Fibroblast of skin of right quadriceps (primary cell): ENCODE measurements at regions not wholly inside any gene's neighbourhood (a gene's known extent, or its start where the extent isn't known, plus 50 kb on each side); places are given as distances from the start of the nearest gene placed in this dataset.
A peak's percentile ranks its signal among the peaks of the same experiment; 100 is the strongest.
"Not testable (repeated sequence)": the region's sequence is repeated elsewhere in the genome, so short reads cannot be mapped to it uniquely, and the experiment has no call there.

Experiments
- DNase-seq: peaks from one replicate; pipeline ENCODE4 v3.0.0-alpha.2; 2013

DNA sequence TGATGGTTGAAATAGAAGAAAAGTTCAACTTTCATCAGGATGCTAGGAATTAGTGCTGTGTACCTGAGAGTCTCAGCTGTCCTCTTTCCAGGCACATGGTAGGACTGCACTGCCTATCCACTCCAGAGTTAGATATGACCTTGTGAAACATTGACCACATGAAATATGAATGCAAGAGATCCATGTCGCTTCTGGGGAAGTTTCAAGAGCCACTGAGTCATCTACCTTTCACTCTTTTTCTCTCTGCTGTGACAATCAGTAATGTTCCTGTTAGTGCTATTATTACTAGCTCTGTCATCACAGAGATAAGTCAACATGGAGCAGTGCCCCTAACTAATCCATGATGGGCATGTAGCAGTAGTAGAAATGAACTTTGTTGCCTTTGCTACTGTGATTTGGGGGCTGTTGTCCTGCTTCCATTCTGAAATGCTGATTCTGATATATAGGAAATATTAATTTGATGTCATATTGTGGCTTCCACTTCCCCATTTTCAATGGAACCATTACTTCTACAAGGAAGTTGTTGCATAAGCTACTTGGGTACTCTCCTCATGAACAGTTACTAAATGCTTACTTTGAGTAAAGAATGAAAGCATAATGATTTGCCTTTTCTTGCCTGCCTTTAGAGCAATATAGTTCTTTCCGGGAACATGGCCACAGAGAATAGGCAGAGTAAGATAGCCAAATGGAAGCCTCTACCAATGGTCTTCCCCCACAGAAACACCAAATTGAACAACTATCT, 192.8 kb upstream of the ZNF521 start:
- no peak for DNase-seq

- DNase-seq: no peak
Measured at GRCh38 chr18:25538175-25538922, 186.4 kb upstream of the ZNF521 start.

DNA sequence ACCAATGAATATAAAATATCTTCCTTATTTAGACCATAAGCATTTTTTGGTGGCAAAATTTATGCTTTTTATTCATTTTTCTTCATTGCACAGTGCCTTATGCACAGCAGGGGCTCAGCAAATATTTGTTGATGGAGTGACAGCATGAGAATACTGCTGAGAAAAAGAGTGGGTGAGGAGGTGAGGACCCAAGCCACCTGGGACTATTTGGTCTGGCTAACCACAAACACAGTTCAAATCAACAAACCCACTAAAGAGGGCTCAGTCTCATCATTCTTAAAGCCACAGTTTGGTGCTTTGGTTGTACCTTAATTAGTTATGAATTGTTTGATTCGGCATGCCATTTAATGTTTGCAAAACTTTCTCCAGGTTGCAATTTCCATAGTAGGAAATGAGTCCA, 183.5 kb upstream of the ZNF521 start:
- DNase-seq: no peak

DNA sequence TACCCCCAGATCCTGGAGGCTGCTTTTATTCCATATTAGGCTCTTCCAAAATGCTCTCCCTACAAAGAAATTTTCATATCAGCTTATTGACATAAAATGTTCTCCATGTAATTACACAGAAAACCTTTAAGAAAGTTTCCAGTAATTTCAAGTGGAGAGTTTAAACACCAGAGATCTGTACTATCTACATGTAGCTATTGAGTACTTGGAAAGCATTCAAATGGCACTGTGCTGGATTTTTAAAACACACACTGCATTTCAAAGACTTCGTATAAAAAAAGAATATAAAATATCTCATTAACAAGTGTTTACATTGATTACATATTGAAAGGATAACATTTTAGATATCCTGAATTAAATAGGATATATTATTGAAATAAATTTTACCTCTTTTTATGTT, 182.4 kb upstream of the ZNF521 start:
- no peak for DNase-seq

DNA sequence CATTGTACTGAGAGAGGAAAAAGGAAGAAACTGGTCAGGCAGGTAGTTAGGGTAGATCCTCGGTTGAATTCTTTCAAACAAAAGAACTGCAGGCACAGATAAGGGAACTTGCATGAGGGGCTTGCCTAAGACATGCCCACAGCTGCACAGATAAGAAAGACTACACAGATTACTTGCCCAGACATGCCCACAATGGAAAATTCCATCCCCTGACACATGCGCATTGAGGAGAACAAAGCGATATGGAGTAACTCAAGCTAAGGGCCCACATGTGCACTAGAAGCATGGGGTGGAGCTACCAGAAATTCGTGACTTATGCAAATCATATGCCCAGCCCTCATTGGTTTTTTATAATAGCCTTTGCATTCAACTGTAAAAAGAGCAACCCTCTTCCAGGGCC, 181.3 kb upstream of the ZNF521 start:
- no peak for DNase-seq

DNA sequence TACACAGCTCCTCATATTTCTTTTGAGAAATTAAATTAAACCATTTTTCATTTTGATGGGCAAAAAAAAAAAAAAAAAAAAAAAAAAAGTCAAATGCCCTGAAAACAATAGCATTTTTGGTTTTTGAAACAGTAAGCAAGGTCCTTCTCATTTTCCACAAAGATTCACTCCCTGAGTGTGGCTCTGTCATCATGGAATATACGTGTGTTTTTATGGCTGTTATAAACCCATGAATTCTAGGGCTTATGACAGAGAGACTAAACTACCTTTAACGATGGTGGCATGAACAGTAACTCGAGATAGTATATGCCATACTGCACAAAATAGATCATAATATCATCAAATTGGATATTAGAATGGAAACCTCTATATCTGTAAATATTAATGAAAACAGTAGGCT, 179.2 kb upstream of the ZNF521 start:
- no peak for DNase-seq

- DNase-seq: not testable (repeated sequence)
Measured at GRCh38 chr18:25525789-25526188, 173.8 kb upstream of the ZNF521 start.

GRCh38 chr18:25518716-25519053, 166.7 kb upstream of the ZNF521 start:
- DNase-seq: no peak

GRCh38 chr18:25517881-25518715, 166.1 kb upstream of the ZNF521 start:
- DNase-seq: peak; percentile 24

- DNase-seq: no peak
Measured at GRCh38 chr18:25516747-25517498, 165.0 kb upstream of the ZNF521 start.

DNA sequence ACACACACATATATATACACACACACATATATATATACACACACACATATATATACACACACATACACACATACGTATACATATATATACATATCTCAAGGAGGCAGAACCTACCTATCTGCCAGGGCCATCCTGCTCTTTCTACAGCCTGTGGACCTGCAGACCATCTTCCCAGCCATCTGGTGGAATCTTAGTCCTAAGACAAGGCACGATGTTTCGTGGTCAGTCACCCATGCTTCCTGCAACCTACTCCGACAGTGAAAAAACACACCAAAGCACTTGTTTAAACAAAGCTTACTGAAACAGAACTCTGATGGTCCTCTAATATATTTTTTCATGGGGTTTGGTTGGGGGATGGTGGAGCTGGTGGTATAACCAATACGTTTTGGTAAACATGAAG, 164.2 kb upstream of the ZNF521 start:
- no peak for DNase-seq

DNA sequence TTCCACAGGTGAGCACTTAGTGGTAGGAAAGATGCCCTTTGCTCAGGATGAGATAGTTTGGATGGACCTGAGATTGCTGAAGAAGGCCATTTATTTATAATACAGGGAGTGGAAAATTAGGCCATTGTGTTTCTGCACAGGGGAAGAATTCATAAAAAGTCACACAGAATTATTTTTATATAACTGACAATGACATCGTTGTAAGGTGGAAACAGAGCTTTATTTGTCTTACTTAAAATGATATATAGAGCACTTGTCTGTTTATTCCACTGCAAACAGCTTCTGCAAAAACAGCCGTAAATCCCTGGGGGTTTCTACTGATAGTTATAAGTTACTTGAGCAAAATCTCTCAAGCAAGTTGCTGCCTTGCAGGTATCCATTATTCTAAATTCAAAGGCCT, 158.1 kb upstream of the ZNF521 start:
- DNase-seq: no peak

DNA sequence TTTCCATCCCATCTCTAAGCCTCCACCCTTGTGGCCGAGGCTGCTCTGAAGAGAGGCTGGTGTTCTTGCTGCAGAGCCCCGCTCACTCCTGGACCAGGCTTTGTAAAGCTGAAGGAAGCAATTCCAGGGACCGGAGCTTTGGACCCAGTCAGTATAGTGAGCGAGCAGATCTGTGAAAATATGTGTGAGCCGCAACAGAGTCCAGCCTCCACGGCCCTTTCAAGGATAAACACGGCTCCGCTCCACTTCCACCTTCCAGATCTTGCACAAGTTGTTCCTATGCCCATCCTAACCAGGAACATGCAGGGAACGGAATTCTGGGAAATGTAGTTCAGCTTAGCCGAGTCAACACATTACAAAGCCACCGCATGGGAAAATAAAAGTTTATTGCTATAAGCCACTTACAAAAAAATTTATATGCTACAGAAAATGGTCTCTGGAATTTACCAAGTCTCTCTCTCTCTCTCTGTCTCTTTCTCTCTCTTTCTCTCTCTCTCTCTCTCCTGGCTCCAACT, 151.7 kb upstream of the ZNF521 start:
- DNase-seq: peak; percentile 84

- DNase-seq: no peak
Measured at GRCh38 chr18:25497151-25497794, 145.3 kb upstream of the ZNF521 start.

GRCh38 chr18:25496544-25496943, 144.6 kb upstream of the ZNF521 start:
- DNase-seq: no peak

- DNase-seq: peak; percentile 77
Measured at GRCh38 chr18:25495606-25496005, 143.6 kb upstream of the ZNF521 start.

DNA sequence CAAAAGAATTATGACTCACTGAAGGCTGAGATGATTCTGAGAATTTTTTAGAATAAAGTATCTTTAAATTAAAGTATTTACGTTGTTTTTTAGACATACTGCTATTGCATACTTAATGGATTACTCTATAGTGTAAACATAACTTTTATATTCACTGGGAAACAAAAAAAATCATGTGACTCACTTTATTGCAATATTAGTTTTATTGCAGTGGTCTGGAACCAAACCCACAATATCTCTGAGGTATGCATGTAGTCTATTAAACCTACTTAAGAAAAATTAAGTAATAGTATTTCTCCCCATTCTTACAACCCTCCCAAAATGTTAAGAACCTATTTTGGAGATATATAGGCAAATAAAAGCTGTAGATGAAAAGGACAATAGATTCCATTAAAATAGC, 142.9 kb upstream of the ZNF521 start:
- DNase-seq: peak; percentile 70

DNA sequence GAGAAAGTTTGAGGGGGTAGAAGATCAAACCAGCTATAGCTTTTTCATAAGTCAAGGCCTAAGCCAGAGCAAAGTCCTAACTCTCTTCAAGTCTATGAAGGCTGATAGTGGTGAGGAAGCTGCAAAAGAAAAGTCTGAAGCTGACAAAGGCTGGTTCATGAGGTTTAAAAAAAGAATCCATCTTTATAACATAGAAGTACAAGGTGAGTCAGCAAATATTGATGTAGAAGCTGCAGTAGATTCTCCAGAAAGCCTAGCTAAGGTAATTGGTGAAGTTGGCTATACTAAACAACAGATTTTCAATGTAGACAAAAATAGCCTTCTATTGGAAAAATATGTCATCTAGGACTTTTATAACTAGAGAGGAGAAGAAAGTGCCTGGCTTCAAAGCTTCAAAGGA, 141.4 kb upstream of the ZNF521 start:
- no peak for DNase-seq

DNA sequence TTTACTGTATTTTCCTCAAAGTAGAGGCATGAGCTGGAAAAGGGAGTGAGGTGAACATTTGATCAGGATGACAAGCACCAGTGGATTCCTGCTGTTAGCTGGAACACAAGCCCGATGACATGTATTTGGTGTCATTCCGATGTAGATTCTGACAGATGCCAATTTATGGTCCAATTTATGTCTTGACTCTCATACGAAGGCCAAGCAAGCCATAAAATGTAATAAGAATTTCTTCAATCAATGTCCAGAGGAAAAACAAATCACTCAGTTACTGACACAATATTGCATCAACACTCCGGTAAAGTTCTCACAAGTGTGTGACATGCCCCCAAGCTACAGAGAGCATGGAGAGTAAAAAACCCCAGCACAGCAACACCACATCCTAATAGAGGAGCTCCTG, 138.3 kb upstream of the ZNF521 start:
- no peak for DNase-seq

DNA sequence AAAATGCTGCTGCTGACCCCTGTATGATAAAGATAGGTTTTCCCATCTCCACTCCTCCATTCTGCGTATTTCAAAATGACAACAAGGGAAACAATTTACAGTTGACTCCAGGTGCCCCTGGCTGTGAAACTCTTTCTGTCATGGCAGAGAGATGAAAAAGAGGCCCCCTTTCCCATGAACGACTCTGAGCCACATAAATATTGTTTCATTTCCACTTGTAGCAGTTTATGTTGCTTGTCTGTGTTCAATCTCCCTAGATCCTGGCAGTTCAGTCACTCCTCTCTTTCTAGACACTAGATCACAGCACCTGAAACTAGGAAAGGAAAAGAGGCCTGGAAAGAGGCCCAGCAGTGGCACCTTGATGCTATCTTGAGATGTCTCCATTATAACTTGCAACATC, 121.0 kb upstream of the ZNF521 start:
- no peak for DNase-seq

DNA sequence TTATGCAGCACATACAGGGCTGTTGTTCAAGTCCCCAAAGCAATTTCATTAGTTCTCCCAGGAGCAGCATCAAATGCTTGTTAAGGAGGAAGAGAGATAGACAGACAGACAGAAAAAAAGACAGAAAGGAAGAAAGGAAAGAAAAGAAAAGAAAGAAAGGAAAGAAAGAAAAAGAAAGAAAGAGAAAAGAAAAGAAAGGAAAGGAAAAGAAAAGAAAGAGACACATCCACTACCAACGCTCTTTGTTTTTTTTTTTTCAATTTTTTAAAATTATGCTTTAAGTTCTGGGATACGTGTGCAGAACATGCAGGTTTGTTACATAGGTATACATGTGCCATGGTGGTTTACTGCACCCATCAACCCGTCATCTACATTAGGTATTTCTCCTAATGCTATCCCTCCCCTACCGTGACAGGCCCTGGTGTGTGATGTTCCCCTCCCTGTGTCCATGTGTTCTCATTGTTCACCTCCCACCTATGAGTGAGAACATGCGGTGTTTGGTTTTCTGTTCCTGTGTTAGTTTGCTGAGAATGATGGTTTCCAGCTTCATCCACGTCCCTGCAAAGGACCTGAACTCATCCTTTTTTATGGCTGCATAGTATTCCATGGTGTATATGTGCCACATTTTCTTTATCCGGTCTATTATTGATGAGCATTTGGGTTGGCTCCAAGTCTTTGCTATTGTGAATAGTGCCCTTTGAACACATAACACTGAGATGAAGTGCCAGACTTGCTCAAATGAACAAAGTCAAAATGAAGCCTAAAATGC, 119.0 kb upstream of the ZNF521 start:
- not testable (repeated sequence) for DNase-seq
